Fibroblast of gingiva (primary cell): ENCODE measurements at regions not wholly inside any gene's neighbourhood (a gene's known extent, or its start where the extent isn't known, plus 50 kb on each side); places are given as distances from the start of the nearest gene placed in this dataset.
A peak's percentile ranks its signal among the peaks of the same experiment; 100 is the strongest.
"Not testable (repeated sequence)": the region's sequence is repeated elsewhere in the genome, so short reads cannot be mapped to it uniquely, and the experiment has no call there.

ENCODE experiments used
- DNase-seq: peaks from one replicate; pipeline ENCODE4 v3.0.0-alpha.2; 2011; ENCODE audit warnings: low read depth

- DNase-seq, result no peak
Measured at GRCh38 chr1:201728731-201729130, 100.2 kb upstream of the IPO9 start.

GRCh38 chr1:201729973-201730608 is 98.9 kb upstream of the IPO9 start:
- DNase-seq, result no peak

- DNase-seq, result no peak
Measured at GRCh38 chr1:201730611-201731010, 98.3 kb upstream of the IPO9 start.

- DNase-seq, result no peak
Measured at GRCh38 chr1:201731142-201731541, 97.8 kb upstream of the IPO9 start.

GRCh38 chr1:201731592-201731991 is 97.4 kb upstream of the IPO9 start:
- no peak for DNase-seq

GRCh38 chr1:201732351-201732750 is 96.6 kb upstream of the IPO9 start:
- DNase-seq, result no peak

- DNase-seq, result not testable (repeated sequence)
Measured at GRCh38 chr1:201734221-201734620, 94.7 kb upstream of the IPO9 start.

- DNase-seq, result no peak
Measured at GRCh38 chr1:201734786-201735185, 94.2 kb upstream of the IPO9 start.

- no peak for DNase-seq
Measured at GRCh38 chr1:201736707-201737320, 92.1 kb upstream of the IPO9 start.

GRCh38 chr1:201737352-201738060 is 91.5 kb upstream of the IPO9 start:
- DNase-seq, result peak; percentile 72

- DNase-seq, result no peak
Measured at GRCh38 chr1:201739080-201739479, 89.9 kb upstream of the IPO9 start.

GRCh38 chr1:201739492-201740085 is 89.4 kb upstream of the IPO9 start:
- DNase-seq, result no peak

GRCh38 chr1:201740086-201740541 is 88.8 kb upstream of the IPO9 start:
- DNase-seq, result no peak

- DNase-seq, result no peak
Measured at GRCh38 chr1:201740670-201741111, 88.3 kb upstream of the IPO9 start.

GRCh38 chr1:201741763-201742342 is 87.1 kb upstream of the IPO9 start:
- no peak for DNase-seq

- DNase-seq, result peak; percentile 37
Measured at GRCh38 chr1:201742476-201742875, 86.5 kb upstream of the IPO9 start.

- no peak for DNase-seq
Measured at GRCh38 chr1:201742955-201743805, 85.8 kb upstream of the IPO9 start.

- DNase-seq, result peak; percentile 88
Measured at GRCh38 chr1:201745023-201745422, 83.9 kb upstream of the IPO9 start.

- no peak for DNase-seq
Measured at GRCh38 chr1:201746156-201746555, 82.8 kb upstream of the IPO9 start.

- DNase-seq, result no peak
Measured at GRCh38 chr1:201747261-201747660, 81.7 kb upstream of the IPO9 start.

GRCh38 chr1:201748335-201748734 is 80.6 kb upstream of the IPO9 start:
- DNase-seq, result peak; percentile 54
